A673 (cell line): ENCODE measurements at regions not wholly inside any gene's neighbourhood (a gene's known extent, or its start where the extent isn't known, plus 50 kb on each side); places are given as distances from the start of the nearest gene placed in this dataset.

Experiments used
- CTCF ChIP-seq: fragments of 300-800, 200-600 bp; sonication (generic); conservative IDR thresholded peaks from 2 replicates; pipeline ENCODE4 v1.5.1; 2017; ENCODE audit warnings: low read depth, mild to moderate bottlenecking, antibody characterized with exemption, low read length, moderate library complexity, mixed read lengths
- EZH2 ChIP-seq: fragments of 200-600 bp; sonication (generic); IDR thresholded peaks from 2 replicates; pipeline ENCODE4 v1.6.1; 2017; ENCODE audit warnings: borderline replicate concordance, low read depth, mild to moderate bottlenecking, mixed read lengths, antibody characterized with exemption, low read length; ENCODE audit not compliant: poor library complexity, severe bottlenecking

- TF ChIP-seq CTCF: no peak
- TF ChIP-seq EZH2: no peak
These were observed 231.5 kb downstream of the UBE3A start for GRCh38 chr15:25207369-25207768.
